ENCODE measurements at regions not wholly inside any gene's neighbourhood (a gene's known extent, or its start where the extent isn't known, plus 50 kb on each side); places are given as distances from the start of the nearest gene placed in this dataset.

DNA sequence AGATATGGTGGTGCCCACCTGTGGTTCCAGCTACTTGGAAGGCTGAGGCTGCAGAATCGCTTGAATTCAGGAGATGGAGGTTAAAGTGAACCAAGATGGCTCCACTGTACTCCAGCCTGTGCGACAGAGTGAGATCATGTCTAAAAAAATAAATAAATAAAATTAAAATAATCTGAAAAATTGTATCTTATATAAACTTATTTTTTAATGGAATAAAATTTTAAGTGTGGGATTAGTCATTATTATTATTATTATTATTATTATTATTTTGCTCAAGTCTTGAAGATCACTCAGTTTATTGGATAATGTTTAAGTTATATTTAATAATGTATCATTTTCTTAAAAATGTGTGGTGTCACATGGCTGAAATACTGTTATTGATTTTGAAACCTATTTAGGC lies 688.0 kb upstream of the COX7C start:
- DNase-seq (ENCODE audit: low read depth): no peak
- Histone ChIP-seq H3K36me3 (ENCODE audit: control insufficient read depth, insufficient read depth, low read length) (no peaks in the 10 kb centered on the region), H3K27me3 (ENCODE audit: control insufficient read depth, insufficient read depth, low read length) (no peaks in the 10 kb centered on the region), H3K4me3 (ENCODE audit: low read depth, low read length) (no peak overlapping the region)
- no peak for TF ChIP-seq CTCF (IDR thresholded peaks at IDR 0.05; ENCODE audit: insufficient read depth, low read length, severe bottlenecking)
- FAIRE-seq: no peak

DNA sequence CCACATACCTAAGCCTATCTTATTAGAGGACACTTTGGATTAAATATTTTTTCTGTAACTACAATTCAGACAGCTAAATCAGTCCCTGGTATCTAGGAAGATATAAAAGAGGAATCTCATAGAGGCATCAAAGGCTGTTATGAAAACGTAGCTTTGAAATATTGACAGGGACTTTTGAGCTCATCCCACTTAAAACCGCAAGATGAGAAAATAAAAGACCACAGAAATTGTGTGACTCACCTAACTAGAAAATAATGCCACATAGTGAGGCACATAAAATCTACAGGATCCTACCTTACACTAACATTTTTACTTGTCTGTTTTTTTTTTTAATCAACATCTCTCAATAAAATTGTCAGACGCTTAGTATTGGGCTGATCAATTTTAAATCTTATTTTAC lies 686.5 kb upstream of the COX7C start:
- FAIRE-seq (no peak), DNase-seq (ENCODE audit: low read depth) (no peak)
- no peaks in the 10 kb centered on the region for H3K27me3 ChIP-seq (ENCODE audit: control insufficient read depth, insufficient read depth, low read length)
- H3K36me3 ChIP-seq (ENCODE audit: control insufficient read depth, insufficient read depth, low read length): no peaks in the 10 kb centered on the region
- TF ChIP-seq CTCF (IDR thresholded peaks at IDR 0.05; ENCODE audit: insufficient read depth, low read length, severe bottlenecking): no peak
- no peak overlapping the region for H3K4me3 ChIP-seq (ENCODE audit: low read depth, low read length)

- Histone ChIP-seq H3K36me3 (ENCODE audit: control insufficient read depth, insufficient read depth, low read length) (no peaks in the 10 kb centered on the region), H3K27me3 (ENCODE audit: control insufficient read depth, insufficient read depth, low read length) (no peaks in the 10 kb centered on the region), H3K4me3 (ENCODE audit: low read depth, low read length) (no peak overlapping the region)
- FAIRE-seq: no peak
- no peak for DNase-seq (ENCODE audit: low read depth)
- TF ChIP-seq CTCF (IDR thresholded peaks at IDR 0.05; ENCODE audit: insufficient read depth, low read length, severe bottlenecking): no peak
Observed at GRCh38 chr5:85938201-85938600, 679.5 kb upstream of the COX7C start.

DNA sequence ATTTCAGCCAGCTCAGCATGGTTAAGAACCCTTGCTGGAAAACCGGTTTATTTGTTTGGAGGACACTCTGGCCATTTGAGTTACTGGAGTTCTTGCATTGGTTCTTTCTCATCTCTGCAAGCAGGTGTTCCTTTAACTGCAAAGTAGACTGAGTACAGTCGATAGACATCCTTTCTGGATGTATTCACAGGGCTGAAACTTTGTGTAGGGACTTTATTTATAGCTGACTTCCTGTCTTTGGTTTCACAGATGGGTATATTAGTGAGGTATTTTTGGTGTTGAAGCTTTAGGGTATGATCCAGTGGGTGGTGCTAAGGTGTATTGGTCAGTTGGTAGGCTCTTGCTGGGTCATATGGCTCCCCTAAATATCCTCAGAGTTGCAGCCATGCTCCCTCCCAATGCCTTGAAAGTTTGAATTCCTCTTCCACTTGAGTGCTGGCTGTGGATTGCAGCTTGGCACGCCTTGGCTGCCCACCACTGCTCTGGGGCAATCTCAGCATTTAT lies 666.0 kb upstream of the COX7C start:
- H3K4me3 ChIP-seq (ENCODE audit: low read depth, low read length): no peak overlapping the region
- no peak for TF ChIP-seq CTCF (IDR thresholded peaks at IDR 0.05; ENCODE audit: insufficient read depth, low read length, severe bottlenecking)
- DNase-seq (ENCODE audit: low read depth): no peak
- no peaks in the 10 kb centered on the region for H3K36me3 ChIP-seq (ENCODE audit: control insufficient read depth, insufficient read depth, low read length)
- H3K27me3 ChIP-seq (ENCODE audit: control insufficient read depth, insufficient read depth, low read length): no peaks in the 10 kb centered on the region
- FAIRE-seq: no peak

- H3K27me3 ChIP-seq (ENCODE audit: control insufficient read depth, insufficient read depth, low read length): no peaks in the 10 kb centered on the region
- no peak for DNase-seq (ENCODE audit: low read depth)
- H3K36me3 ChIP-seq (ENCODE audit: control insufficient read depth, insufficient read depth, low read length): no peaks in the 10 kb centered on the region
- no peak overlapping the region for H3K4me3 ChIP-seq (ENCODE audit: low read depth, low read length)
- no peak for TF ChIP-seq CTCF (IDR thresholded peaks at IDR 0.05; ENCODE audit: insufficient read depth, low read length, severe bottlenecking)
- no peak for FAIRE-seq
Observed at GRCh38 chr5:85952680-85953079, 665.1 kb upstream of the COX7C start.

GRCh38 chr5:85967681-85968080 lies 650.1 kb upstream of the COX7C start:
- Histone ChIP-seq H3K4me3 (ENCODE audit: low read depth, low read length) (no peak overlapping the region), H3K27me3 (ENCODE audit: control insufficient read depth, insufficient read depth, low read length) (no peaks in the 10 kb centered on the region), H3K36me3 (ENCODE audit: control insufficient read depth, insufficient read depth, low read length) (no peaks in the 10 kb centered on the region)
- DNase-seq (ENCODE audit: low read depth) (peak; percentile 1), FAIRE-seq (no peak)
- no peak for TF ChIP-seq CTCF (IDR thresholded peaks at IDR 0.05; ENCODE audit: insufficient read depth, low read length, severe bottlenecking)
